Dedifferentiated amniotic fluid mesenchymal stem cell (primary cell): ENCODE measurements at regions not wholly inside any gene's neighbourhood (a gene's known extent, or its start where the extent isn't known, plus 50 kb on each side); places are given as distances from the start of the nearest gene placed in this dataset.
A peak's percentile ranks its signal among the peaks of the same experiment; 100 is the strongest.

Experiments
- DNase-seq: peaks from one replicate; pipeline ENCODE4 v3.0.0-alpha.2; 2016; ENCODE audit errors: extremely low spot score

- DNase-seq: no peak
Observed at GRCh38 chr2:67707896-67708295, 310.8 kb downstream of the ETAA1 start.

- DNase-seq: no peak
Observed at GRCh38 chr2:67709835-67710234, 312.7 kb downstream of the ETAA1 start.

DNA sequence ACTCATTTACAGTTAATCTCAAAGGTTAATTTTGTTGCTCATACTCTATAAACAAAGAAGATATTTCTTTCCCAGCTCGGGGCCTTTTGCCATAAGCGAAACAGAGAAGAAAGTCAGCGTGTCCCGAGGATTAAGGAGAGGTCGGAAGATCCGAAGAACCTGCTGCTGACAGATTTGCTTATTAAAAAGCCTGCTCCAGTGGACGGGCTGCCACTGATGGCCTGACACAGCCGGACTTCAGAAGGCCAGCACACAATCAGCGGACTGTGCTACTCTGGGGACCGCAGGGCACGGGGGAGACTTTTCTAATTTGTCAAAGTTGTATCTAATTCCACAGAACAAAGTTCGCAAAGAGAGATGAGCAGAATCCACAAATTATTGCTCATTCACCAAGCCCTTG is 315.4 kb downstream of the ETAA1 start:
- DNase-seq: no peak

DNA sequence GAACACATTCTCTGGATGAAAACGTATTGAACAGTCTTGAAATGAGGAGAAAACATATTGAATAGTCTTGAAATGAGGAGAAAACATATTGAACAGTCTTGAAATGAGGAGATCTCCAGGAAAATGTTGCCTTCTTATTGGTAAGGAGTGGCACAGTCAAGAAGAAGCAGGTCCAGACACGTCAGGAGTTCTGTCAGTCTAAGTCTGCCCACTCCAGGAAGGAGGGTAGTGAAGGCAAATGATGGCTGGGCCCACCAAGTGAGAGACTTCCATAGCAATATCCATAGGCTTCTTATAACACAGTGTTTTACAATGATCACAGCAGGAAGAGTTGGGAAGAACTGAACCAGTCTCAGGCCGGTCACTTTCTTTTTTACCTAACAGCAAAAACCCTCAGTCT is 316.2 kb downstream of the ETAA1 start:
- no peak for DNase-seq

- DNase-seq: no peak
Observed at GRCh38 chr2:67716895-67717396, 319.8 kb downstream of the ETAA1 start.

- no peak for DNase-seq
Observed at GRCh38 chr2:67717692-67718091, 320.6 kb downstream of the ETAA1 start.

- DNase-seq: no peak
Observed at GRCh38 chr2:67719351-67719750, 322.2 kb downstream of the ETAA1 start.

GRCh38 chr2:67721516-67721915 is 324.4 kb downstream of the ETAA1 start:
- DNase-seq: no peak

DNA sequence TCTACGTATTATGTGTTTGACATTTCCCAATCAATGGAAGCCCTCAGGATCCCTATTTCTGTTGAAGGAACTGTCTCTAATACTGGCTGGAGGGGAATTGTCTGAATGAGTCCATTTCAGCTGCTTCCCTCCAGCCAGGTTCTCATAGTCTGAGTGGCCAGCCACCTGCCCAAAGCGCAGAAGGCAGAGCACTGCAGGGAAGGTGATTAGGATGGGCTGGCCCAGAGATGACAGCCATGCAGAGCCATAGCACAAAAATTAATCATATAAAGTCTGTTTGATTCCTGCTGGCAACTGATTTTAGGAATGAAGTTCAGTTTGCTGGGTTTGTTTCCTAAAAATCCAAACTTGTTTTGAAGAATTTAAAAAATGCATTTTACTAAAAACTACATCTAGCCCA is 327.1 kb downstream of the ETAA1 start:
- no peak for DNase-seq

- no peak for DNase-seq
Observed at GRCh38 chr2:67725731-67726130, 328.6 kb downstream of the ETAA1 start.

DNA sequence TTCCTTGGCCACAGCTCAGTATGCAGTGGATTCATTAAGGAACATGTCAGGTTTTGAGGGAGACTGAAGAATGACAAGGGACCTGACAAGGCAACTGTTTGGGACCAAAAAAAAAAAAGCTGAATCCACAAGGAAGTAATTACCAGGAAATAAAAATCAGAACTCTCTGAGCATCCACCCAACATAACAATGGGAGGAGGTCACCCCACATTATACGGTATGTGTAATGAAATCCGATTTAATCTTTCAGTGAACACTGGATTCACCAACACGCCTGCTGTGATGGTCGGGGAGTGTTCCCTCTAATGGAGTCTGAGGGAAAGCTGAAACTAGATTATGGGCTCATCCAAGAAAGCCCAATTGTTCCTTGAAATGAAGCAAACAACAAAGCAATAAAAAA is 329.3 kb downstream of the ETAA1 start:
- DNase-seq: no peak

- no peak for DNase-seq
Observed at GRCh38 chr2:67727131-67727530, 330.0 kb downstream of the ETAA1 start.

- no peak for DNase-seq
Observed at GRCh38 chr2:67727623-67728022, 330.5 kb downstream of the ETAA1 start.

DNA sequence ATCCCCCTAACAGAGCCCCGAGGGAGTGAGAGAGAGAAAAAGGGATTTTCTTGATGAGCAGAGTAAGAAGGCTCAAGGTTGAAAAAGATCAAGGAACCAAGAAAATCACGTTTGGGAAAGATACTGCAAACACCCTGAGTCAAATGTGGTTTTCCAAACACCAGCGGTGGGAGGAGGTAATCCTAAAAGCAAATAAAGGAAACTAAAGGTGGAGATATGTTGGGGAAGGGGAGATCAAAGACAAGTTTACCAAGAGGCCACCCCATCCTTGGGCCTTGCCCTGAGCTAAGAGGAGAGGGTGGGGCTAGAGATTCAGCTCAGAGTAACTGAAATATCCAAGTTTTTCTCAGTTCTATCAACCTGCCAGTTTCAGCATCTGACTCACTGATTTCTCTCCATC is 332.3 kb downstream of the ETAA1 start:
- no peak for DNase-seq

DNA sequence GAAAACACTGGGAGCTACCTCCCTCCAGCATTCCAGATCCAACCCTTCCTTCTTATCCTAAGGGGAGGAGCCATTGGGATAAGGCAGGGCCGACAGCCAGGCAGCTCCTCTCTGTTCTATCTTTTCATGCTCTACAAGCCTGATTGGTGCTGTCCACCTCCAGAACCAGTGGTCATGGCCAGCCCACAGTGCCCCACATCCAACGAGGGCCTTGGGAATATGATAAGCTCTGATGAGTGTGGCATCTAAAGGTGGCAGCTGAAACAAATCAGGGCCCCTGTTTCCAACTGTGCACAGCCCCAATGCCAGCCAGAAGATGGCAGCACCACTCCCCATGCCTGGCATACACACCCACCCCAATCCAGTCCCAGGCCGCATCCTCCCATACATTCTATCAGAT is 329.3 kb downstream of the C1D start:
- no peak for DNase-seq

GRCh38 chr2:67752199-67752598 is 310.6 kb downstream of the C1D start:
- DNase-seq: no peak

DNA sequence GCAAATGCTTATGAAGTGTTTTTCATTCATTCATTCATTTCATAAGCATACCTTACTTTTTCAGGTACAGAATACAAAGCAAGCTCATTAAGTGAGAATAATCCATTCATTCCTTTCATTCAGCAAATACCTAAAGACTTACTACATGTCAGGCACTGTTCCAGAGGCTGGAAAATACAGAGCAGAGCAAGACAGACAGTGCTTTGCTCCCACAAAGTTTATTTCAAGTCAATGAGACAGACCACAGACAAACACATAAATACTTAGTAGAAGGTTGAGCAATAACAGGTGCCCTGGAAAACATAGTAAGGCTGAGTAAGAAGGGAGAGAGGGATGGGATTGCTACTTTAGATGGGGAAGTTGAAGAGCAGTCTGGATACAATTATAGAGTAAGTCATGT is 309.8 kb downstream of the C1D start:
- DNase-seq: no peak

- no peak for DNase-seq
Observed at GRCh38 chr2:67755156-67755882, 307.5 kb downstream of the C1D start.

DNA sequence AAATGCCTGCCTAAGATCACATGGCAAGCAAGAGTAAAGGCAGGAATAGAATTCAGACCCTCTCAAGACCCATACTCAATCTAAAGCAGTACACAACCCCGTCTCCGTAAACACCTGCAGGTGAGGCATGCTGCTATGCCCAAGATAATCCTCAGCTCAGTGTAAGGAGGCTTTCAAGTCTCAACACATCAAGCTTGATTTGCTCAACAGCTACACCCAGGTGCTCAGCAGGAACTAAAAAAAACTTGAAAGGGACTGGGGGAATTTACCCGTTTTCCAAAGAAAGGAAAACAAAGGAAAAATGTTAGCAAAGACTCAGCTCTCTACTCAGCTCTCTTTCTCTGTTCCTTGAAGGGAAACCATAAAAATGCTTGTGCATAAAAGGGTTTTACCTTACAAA is 301.8 kb downstream of the C1D start:
- DNase-seq: no peak

DNA sequence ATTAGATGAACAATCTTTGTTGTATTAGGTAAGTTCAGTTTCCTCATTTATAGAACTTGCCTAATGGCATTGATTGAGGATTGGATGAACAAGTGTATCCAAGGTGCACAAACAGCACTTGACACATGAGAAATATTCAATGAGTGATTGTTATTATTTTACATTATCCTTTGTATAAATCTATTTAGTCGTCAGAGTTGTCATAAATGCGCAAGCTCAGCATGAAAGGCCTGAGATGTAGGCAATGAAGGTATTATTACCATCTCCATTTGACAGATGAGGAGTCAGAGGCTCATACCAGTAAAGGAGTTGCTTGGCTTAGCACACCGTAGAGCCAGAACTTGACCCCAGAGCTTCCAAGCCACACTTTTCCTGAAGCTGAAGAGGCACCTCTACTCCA is 291.4 kb downstream of the C1D start:
- no peak for DNase-seq

- DNase-seq: peak; percentile 26
Observed at GRCh38 chr2:67772216-67773170, 290.3 kb downstream of the C1D start.

GRCh38 chr2:67773851-67774250 is 289.0 kb downstream of the C1D start:
- no peak for DNase-seq

DNA sequence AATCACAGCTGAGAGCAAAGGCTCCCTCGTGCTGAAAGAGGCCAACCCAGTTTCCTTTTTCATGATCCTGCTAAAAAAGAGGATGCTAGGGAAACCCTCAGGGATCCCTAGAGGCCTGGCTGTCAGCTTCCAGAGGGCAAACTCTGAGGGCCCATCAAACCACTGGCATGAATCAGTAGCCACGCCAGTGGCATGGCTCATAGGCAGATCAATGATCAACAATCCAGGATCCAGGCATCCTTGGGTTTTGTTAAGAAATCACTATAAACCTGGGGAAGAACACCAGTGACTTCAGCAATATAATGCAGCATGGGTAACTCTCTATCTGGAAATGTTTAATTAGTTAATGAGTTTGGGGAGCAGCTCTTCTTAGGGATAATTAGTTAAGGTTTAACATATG is 286.5 kb downstream of the C1D start:
- DNase-seq: no peak
